ENCODE measurements at regions not wholly inside any gene's neighbourhood (a gene's known extent, or its start where the extent isn't known, plus 50 kb on each side); places are given as distances from the start of the nearest gene placed in this dataset.

- no peaks in the 10 kb centered on the region for H3K36me3 ChIP-seq (ENCODE audit: control insufficient read depth in 4 of 4, insufficient read depth in 3 of 4, low read depth in 1 of 4, low read length in 3 of 4)
- 89% methylated on average over 6 of the region's 6 CpGs for WGBS
- no peak overlapping the region for H3K4me3 ChIP-seq (ENCODE audit: low read depth in 1 of 3, low read length in 3 of 3)
- H3K4me1 ChIP-seq (ENCODE audit: control insufficient read depth in 4 of 4, insufficient read depth in 4 of 4, low read length in 3 of 4) = no peaks in the 10 kb centered on the region
- H3K27me3 ChIP-seq (ENCODE audit: control insufficient read depth in 4 of 4, insufficient read depth in 4 of 4, low read length in 3 of 4) = peaks cover 0 to 2% (median 0%) of the 10 kb centered on the region in 4 donors
- no peak for TF ChIP-seq ATF3 (IDR thresholded peaks at IDR 0.05)
- no peak for TF ChIP-seq FOXA2 (IDR thresholded peaks at IDR 0.05)
- TF ChIP-seq CTCF (IDR thresholded peaks at IDR 0.05; ENCODE audit: low read depth, low read length, missing input control) = no peak
- no peak for TF ChIP-seq RAD21 (IDR thresholded peaks at IDR 0.05)
- no peak for TF ChIP-seq HNF4A (conservative IDR thresholded peaks at IDR 0.05)
- no peak for TF ChIP-seq GABPA (IDR thresholded peaks at IDR 0.05 in 1 of 2, conservative IDR thresholded peaks at IDR 0.05 in 1 of 2)
- TF ChIP-seq HNF4G (IDR thresholded peaks at IDR 0.05) = no peak
- no peak for TF ChIP-seq RXRA (IDR thresholded peaks at IDR 0.05)
- no peak for TF ChIP-seq YY1 (IDR thresholded peaks at IDR 0.05)
- no peak for TF ChIP-seq ZBTB33 (IDR thresholded peaks at IDR 0.05)
- TF ChIP-seq NR2F2 (IDR thresholded peaks at IDR 0.05) = no peak
- TF ChIP-seq REST (IDR thresholded peaks at IDR 0.05) = no peak
- no peak for TF ChIP-seq EGR1 (IDR thresholded peaks at IDR 0.05; ENCODE audit: low read depth in 2 of 2)
- TF ChIP-seq SP1 (IDR thresholded peaks at IDR 0.05) = no peak
- no peak for TF ChIP-seq TAF1 (conservative IDR thresholded peaks at IDR 0.05)
- no peak for TF ChIP-seq MAX (IDR thresholded peaks at IDR 0.05)
- no peak for TF ChIP-seq JUND (IDR thresholded peaks at IDR 0.05)
- no peak overlapping the region for H3K27ac ChIP-seq (ENCODE audit: low read depth in 1 of 2, low read length in 2 of 2)
- DNase-seq (ENCODE audit: low spot score) = no peak
- H3K9me3 ChIP-seq (ENCODE audit: control insufficient read depth in 4 of 4, low read length in 3 of 4) = peaks cover 0 to 5% (median 3%) of the 10 kb centered on the region in 4 donors
- no peak overlapping the region for H3K9ac ChIP-seq (ENCODE audit: low read depth in 1 of 2, low read length in 2 of 2)
Measured at GRCh38 chr2:2506536-2506935, 175.5 kb upstream of the MYT1L start.

GRCh38 chr2:2505604-2506003, 174.5 kb upstream of the MYT1L start:
- H3K4me3 ChIP-seq (ENCODE audit: low read depth in 1 of 3, low read length in 3 of 3) = no peak overlapping the region
- DNase-seq (ENCODE audit: low spot score) = no peak
- H3K4me1 ChIP-seq (ENCODE audit: control insufficient read depth in 4 of 4, insufficient read depth in 4 of 4, low read length in 3 of 4) = no peaks in the 10 kb centered on the region
- H3K36me3 ChIP-seq (ENCODE audit: control insufficient read depth in 4 of 4, insufficient read depth in 3 of 4, low read depth in 1 of 4, low read length in 3 of 4) = no peaks in the 10 kb centered on the region
- H3K9ac ChIP-seq (ENCODE audit: low read depth in 1 of 2, low read length in 2 of 2) = no peak overlapping the region
- peaks cover 0 to 5% (median 3%) of the 10 kb centered on the region in 4 donors for H3K9me3 ChIP-seq (ENCODE audit: control insufficient read depth in 4 of 4, low read length in 3 of 4)
- WGBS = 71% methylated on average over 4 of the region's 4 CpGs
- no peak overlapping the region for H3K27ac ChIP-seq (ENCODE audit: low read depth in 1 of 2, low read length in 2 of 2)
- H3K27me3 ChIP-seq (ENCODE audit: control insufficient read depth in 4 of 4, insufficient read depth in 4 of 4, low read length in 3 of 4) = peaks cover 0 to 2% (median 0%) of the 10 kb centered on the region in 4 donors
- TF ChIP-seq YY1 (IDR thresholded peaks at IDR 0.05) (no peak), EGR1 (IDR thresholded peaks at IDR 0.05; ENCODE audit: low read depth in 2 of 2) (no peak), HNF4G (IDR thresholded peaks at IDR 0.05) (no peak), TAF1 (conservative IDR thresholded peaks at IDR 0.05) (no peak), RXRA (IDR thresholded peaks at IDR 0.05) (no peak), ATF3 (IDR thresholded peaks at IDR 0.05) (no peak), HNF4A (conservative IDR thresholded peaks at IDR 0.05) (no peak), RAD21 (IDR thresholded peaks at IDR 0.05) (no peak), REST (IDR thresholded peaks at IDR 0.05) (no peak), FOXA2 (IDR thresholded peaks at IDR 0.05) (no peak), CTCF (IDR thresholded peaks at IDR 0.05; ENCODE audit: low read depth, low read length, missing input control) (no peak), JUND (IDR thresholded peaks at IDR 0.05) (no peak)

All from liver (tissue), 8 donors.